H1 (cell line): ENCODE measurements at regions not wholly inside any gene's neighbourhood (a gene's known extent, or its start where the extent isn't known, plus 50 kb on each side); places are given as distances from the start of the nearest gene placed in this dataset.

ENCODE experiments used
- BRCA1 ChIP-seq: IDR thresholded peaks from 2 replicates; pipeline ENCODE4 v1.6.1; 2012; ENCODE audit warnings: low read depth, low read length, improper control_type of control experiment
- HDAC2 ChIP-seq, 2 experiments: fragments of 300-600 bp in 1 of 2; sonication (generic) in 1 of 2; IDR thresholded peaks; 2 replicates each; pipeline ENCODE4 v1.6.1; 2011 to 2012; ENCODE audit warnings: low read depth in 2 of 2, low read length in 2 of 2, mild to moderate bottlenecking in 2 of 2, moderate library complexity in 2 of 2, borderline replicate concordance in 1 of 2, inconsistent platforms in 1 of 2
- NRF1 ChIP-seq: IDR thresholded peaks from 2 replicates; pipeline ENCODE4 v1.6.1; 2011; ENCODE audit warnings: mild to moderate bottlenecking, low read depth, low read length, improper control_type of control experiment
- RXRA ChIP-seq: IDR thresholded peaks from 2 replicates; pipeline ENCODE4 v1.6.1; 2011; ENCODE audit warnings: low read depth, mild to moderate bottlenecking, low read length, moderate library complexity; ENCODE audit not compliant: insufficient read depth
- SRF ChIP-seq: IDR thresholded peaks from 2 replicates; pipeline ENCODE4 v1.6.1; 2011; ENCODE audit warnings: mild to moderate bottlenecking, low read depth, low read length, moderate library complexity
- SUZ12 ChIP-seq: fragments of 200-600 bp; sonication (generic); IDR thresholded peaks from 2 replicates; pipeline ENCODE4 v1.6.1; 2012; ENCODE audit warnings: mild to moderate bottlenecking, inconsistent platforms, low read length, moderate library complexity, mixed read lengths
- TAF7 ChIP-seq: optimal IDR thresholded peaks from 2 replicates; pipeline ENCODE3; 2011; ENCODE audit warnings: low read depth, mild to moderate bottlenecking, inconsistent platforms, low read length, moderate library complexity, borderline replicate concordance

DNA sequence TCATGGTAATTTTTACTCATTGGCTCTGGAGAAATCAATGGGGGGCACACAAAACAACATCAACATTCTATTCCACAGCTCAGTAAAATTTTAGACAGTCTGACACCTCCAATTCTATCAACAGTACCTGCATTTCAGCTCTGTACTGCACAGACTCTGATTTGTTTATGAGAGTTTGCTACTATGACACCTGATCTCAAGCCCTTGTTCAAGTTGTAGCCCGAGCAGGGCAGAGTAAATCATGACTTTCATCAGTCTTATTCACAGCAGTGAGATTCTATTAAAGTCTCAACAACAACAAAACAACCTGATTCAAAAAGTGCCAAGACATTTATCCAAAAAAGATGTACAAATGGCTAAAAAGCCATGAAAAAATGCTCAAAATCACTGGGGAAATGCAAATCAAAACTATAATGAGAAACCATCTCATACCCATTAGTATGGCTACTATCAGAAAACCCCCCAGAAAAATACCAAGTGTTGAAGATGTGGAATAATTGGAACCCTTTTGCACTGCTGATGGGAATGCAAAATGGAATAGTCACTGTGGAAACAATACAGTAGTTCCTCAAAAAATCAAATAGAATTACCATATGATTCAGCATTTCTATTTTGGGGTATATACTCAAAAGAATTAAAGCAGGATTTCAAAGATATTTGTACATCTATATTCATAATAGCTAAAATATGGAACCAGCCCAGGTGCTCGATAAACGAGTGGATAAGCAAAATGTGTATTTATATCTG is 71.7 kb upstream of the RBMS1 start (continued):
- TF ChIP-seq SUZ12: no peak
- no peak for TF ChIP-seq HDAC2 (IDR thresholded peaks at IDR 0.05; ENCODE audit: borderline replicate concordance in 1 of 2, low read depth in 2 of 2, low read length in 2 of 2)
- TF ChIP-seq SRF: no peak
- no peak for TF ChIP-seq NRF1
- TF ChIP-seq TAF7: no peak
- no peak for TF ChIP-seq BRCA1
- no peak for TF ChIP-seq RXRA
- TF ChIP-seq, all 59 proteins: peak for 0
